K562 (cell line): ENCODE measurements at regions not wholly inside any gene's neighbourhood (a gene's known extent, or its start where the extent isn't known, plus 50 kb on each side); places are given as distances from the start of the nearest gene placed in this dataset.

Experiments used
- ATAC-seq: fragments of 200-7000 bp; cut with Tn5 transposase; 3 replicates; pipeline ENCODE4 v1.9.1; 2020; ENCODE audit warnings: moderate library complexity
- BruUV-seq: library from RNA; stranded (reverse); fragments of 400-500 nt; replicated peaks from 2 replicates; lab custom pipeline; 2021; lab: Mats Ljungman, UMichigan
- CTCF ChIA-PET: fragments of 300-600 bp; formaldehyde crosslinking; extraction: SDS; loops from one replicate; lab custom pipeline; 2021; ENCODE audit warnings: low intra/inter-chr PET ratio; lab: Yijun Ruan, JAX
- POLR2A ChIA-PET: fragments of 300-600, 350-650 bp; sonication (Branson Sonifier 250); formaldehyde crosslinking; extraction: SDS; loops from one replicate; lab custom pipeline; 2021; ENCODE audit warnings: antibody characterized with exemption, inconsistent platforms; lab: Yijun Ruan, JAX
- DNase-seq, 4 experiments: peaks; one replicate each; pipeline versions ENCODE4 v3.0.0 to v3.0.0-alpha.2; 2011 to 2018; ENCODE audit warnings: low spot score in 3 of 4, mixed read lengths in 3 of 4; ENCODE audit errors: extremely low read depth in 1 of 4
- FAIRE-seq: peaks from 2 replicates; lab custom pipeline; 2011; peaks lifted over from hg19 to GRCh38; lab: Jason Lieb, UNC
- H2AFZ ChIP-seq: 2 replicates; pipeline ENCODE4 v1.6.0; 2011; ENCODE audit warnings: low read depth, low read length, control low read depth, inconsistent platforms
- H3K27ac ChIP-seq: fragments of 200-600 bp; 3 replicates; pipeline ENCODE4 v1.8.0; 2011; ENCODE audit warnings: low read depth, mild to moderate bottlenecking, control low read depth, inconsistent platforms, low read length, moderate library complexity, mixed read lengths; ENCODE audit errors: extremely low read depth
- H3K27me3 ChIP-seq, 2 experiments: fragments of 300-600 bp in 1 of 2; 2 replicates in 1 of 2; 3 replicates in 1 of 2; pipeline versions ENCODE4 v1.6.0 to v1.8.0; 2011; ENCODE audit warnings: inconsistent platforms in 2 of 2, low read length in 2 of 2, mild to moderate bottlenecking in 1 of 2, mixed read lengths in 1 of 2, moderate library complexity in 1 of 2; ENCODE audit not compliant: control insufficient read depth in 2 of 2, insufficient read depth in 2 of 2
- H3K36me3 ChIP-seq: fragments of 300-600 bp; 3 replicates; pipeline ENCODE4 v1.8.0; 2011; ENCODE audit warnings: mild to moderate bottlenecking, low read length, inconsistent platforms; ENCODE audit not compliant: control insufficient read depth, insufficient read depth
- H3K4me1 ChIP-seq, 2 experiments: fragments of 200-600 bp in 1 of 2; replicated peaks in 1 of 2; 2 replicates in 1 of 2; 3 replicates in 1 of 2; pipeline versions ENCODE4 v1.5.1 to v1.8.0; 2011; ENCODE audit warnings: inconsistent platforms in 2 of 2, low read length in 2 of 2, mild to moderate bottlenecking in 1 of 2, mixed read lengths in 1 of 2, moderate library complexity in 1 of 2; ENCODE audit not compliant: control insufficient read depth in 2 of 2, insufficient read depth in 2 of 2
- H3K4me2 ChIP-seq: 2 replicates; pipeline ENCODE4 v1.6.1; 2011; ENCODE audit warnings: low read length, control low read depth, inconsistent platforms, mixed read lengths; ENCODE audit not compliant: insufficient read depth
- H3K4me3 ChIP-seq: fragments of 200-600 bp; sonication (generic), shearing (Covaris generic); 2 replicates; pipeline ENCODE4 v1.5.1; 2016; ENCODE audit warnings: control low read depth, inconsistent platforms
- H3K79me2 ChIP-seq: fragments of 200-600 bp; 3 replicates; pipeline ENCODE4 v1.8.0; 2011; ENCODE audit warnings: low read length, inconsistent platforms; ENCODE audit not compliant: control insufficient read depth, insufficient read depth
- H3K9ac ChIP-seq, 2 experiments: 2 replicates each; pipeline versions ENCODE4 v1.6.0 to v1.6.1; 2011; ENCODE audit warnings: low read depth in 2 of 2, low read length in 2 of 2, control low read depth in 1 of 2, inconsistent platforms in 1 of 2, mild to moderate bottlenecking in 1 of 2, mixed read lengths in 1 of 2; ENCODE audit not compliant: insufficient read depth in 1 of 2
- H3K9me1 ChIP-seq: one replicate; pipeline ENCODE4 v1.6.0; 2011; ENCODE audit warnings: inconsistent platforms, mild to moderate bottlenecking, low read length, moderate library complexity; ENCODE audit not compliant: control insufficient read depth, insufficient read depth
- H3K9me3 ChIP-seq: replicated peaks from 2 replicates; pipeline ENCODE4 v1.5.1; 2011; ENCODE audit warnings: low read depth, low read length, inconsistent platforms; ENCODE audit not compliant: control insufficient read depth, insufficient read depth
- H4K20me1 ChIP-seq: replicated peaks from 2 replicates; pipeline ENCODE4 v1.6.1; 2011; ENCODE audit warnings: low read length, inconsistent platforms, mixed read lengths; ENCODE audit not compliant: control insufficient read depth, insufficient read depth
- ARNT ChIP-seq, 2 experiments: fragments of 450-650 bp; IDR thresholded peaks; 2 replicates each; pipeline ENCODE4 v1.6.1; 2016; ENCODE audit warnings: mild to moderate bottlenecking in 1 of 2
- BCL6 ChIP-seq: fragments of 250-450 bp; sonication (Bioruptor Pico); IDR thresholded peaks from 2 replicates; pipeline ENCODE4 v1.4.0; 2020
- CHAMP1 ChIP-seq: fragments of 450-650 bp; IDR thresholded peaks from 2 replicates; pipeline ENCODE4 v1.6.1; 2016; ENCODE audit warnings: mild to moderate bottlenecking
- HNRNPH1 ChIP-seq: fragments of 200-400 bp; formaldehyde crosslinking; optimal IDR thresholded peaks from 2 replicates; pipeline ENCODE3; 2017; ENCODE audit warnings: low read depth, mild to moderate bottlenecking, low read length, moderate library complexity
- MAX ChIP-seq: sonication (generic); formaldehyde crosslinking; IDR thresholded peaks from 2 replicates; pipeline ENCODE4 v1.9.0; 2022; ENCODE audit warnings: mild to moderate bottlenecking, missing genetic modification reagents
- NEUROD1 ChIP-seq: fragments of 150-350 bp; IDR thresholded peaks from 2 replicates; pipeline ENCODE4 v1.6.1; 2014; ENCODE audit warnings: borderline replicate concordance, low read length, low read depth; ENCODE audit not compliant: partially characterized antibody
- SIRT6 ChIP-seq: IDR thresholded peaks from one replicate; pipeline ENCODE4 v1.6.1; 2012; ENCODE audit warnings: low read depth, mild to moderate bottlenecking, control low read depth, inconsistent platforms, low read length, moderate library complexity
- SP1 ChIP-seq: sonication (generic); formaldehyde crosslinking; IDR thresholded peaks from 2 replicates; pipeline ENCODE4 v1.8.1; 2022; ENCODE audit warnings: mild to moderate bottlenecking, missing genetic modification reagents
- SRSF7 ChIP-seq: fragments of 200-400 bp; formaldehyde crosslinking; optimal IDR thresholded peaks from 2 replicates; pipeline ENCODE3; 2017; ENCODE audit warnings: mild to moderate bottlenecking, low read depth, low read length
- XRCC5 ChIP-seq: fragments of 200-400 bp; formaldehyde crosslinking; IDR thresholded peaks from 2 replicates; pipeline ENCODE4 v1.6.1; 2017; ENCODE audit warnings: low read depth, mild to moderate bottlenecking, low read length
- ZNF408 ChIP-seq: fragments of 250-450 bp; sonication (Bioruptor Pico); IDR thresholded peaks from 2 replicates; pipeline ENCODE4 v1.4.0; 2020; ENCODE audit warnings: low read depth, mild to moderate bottlenecking, moderate library complexity
- ZSCAN32 ChIP-seq: fragments of 450-650 bp; formaldehyde crosslinking; IDR thresholded peaks from 2 replicates; pipeline ENCODE4 v1.4.0; 2020; ENCODE audit warnings: mild to moderate bottlenecking, moderate library complexity
- WGBS: fragments of 100-300 bp; shearing (Covaris generic); methylation state at CpG from one replicate; pipeline ENCODE4 v1.1.6; 2016; ENCODE audit warnings: low coverage, mixed read lengths; ENCODE audit not compliant: insufficient coverage; ENCODE audit errors: missing lambda C conversion rate; 5-methylcytosine and 5-hydroxymethylcytosine counted together
- in situ Hi-C: fragments of 300-500 bp; cut with MboI; formaldehyde crosslinking; loops from 4 replicates; pipeline ENCODE4 v1.15.0; 2018; ENCODE audit warnings: inconsistent platforms, mixed read lengths
- intact Hi-C: fragments of 100-400 bp; cut with micrococcal nuclease; formaldehyde crosslinking; loops from 2 replicates; pipeline ENCODE4 v1.14.2; 2022
- TF ChIP-seq, protein P1 (sequence below): fragments of 250-450 bp; sonication (Bioruptor Pico); IDR thresholded peaks from 2 replicates; pipeline ENCODE4 v1.4.0; 2020; ENCODE audit warnings: mild to moderate bottlenecking, moderate library complexity

DNA sequence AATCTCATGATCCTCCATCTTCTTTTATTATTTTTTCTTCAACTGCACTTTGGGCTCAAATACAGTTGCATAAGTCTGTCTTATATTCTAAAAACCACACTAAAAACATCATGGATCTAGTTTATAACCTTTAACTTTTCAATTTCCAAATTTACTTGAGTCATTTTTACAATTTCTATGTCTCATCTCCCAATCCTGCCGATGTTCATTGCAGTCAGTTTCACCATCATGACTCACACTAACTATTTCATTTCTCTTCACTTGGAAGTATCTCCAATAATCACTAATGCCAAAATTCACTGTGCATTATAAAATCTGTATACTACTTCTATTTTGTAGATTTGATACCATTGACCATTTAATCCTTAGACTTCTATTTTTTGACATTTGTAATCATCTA, 806.9 kb upstream of the SORCS1 start (continued):
- TF ChIP-seq, protein P1, sequence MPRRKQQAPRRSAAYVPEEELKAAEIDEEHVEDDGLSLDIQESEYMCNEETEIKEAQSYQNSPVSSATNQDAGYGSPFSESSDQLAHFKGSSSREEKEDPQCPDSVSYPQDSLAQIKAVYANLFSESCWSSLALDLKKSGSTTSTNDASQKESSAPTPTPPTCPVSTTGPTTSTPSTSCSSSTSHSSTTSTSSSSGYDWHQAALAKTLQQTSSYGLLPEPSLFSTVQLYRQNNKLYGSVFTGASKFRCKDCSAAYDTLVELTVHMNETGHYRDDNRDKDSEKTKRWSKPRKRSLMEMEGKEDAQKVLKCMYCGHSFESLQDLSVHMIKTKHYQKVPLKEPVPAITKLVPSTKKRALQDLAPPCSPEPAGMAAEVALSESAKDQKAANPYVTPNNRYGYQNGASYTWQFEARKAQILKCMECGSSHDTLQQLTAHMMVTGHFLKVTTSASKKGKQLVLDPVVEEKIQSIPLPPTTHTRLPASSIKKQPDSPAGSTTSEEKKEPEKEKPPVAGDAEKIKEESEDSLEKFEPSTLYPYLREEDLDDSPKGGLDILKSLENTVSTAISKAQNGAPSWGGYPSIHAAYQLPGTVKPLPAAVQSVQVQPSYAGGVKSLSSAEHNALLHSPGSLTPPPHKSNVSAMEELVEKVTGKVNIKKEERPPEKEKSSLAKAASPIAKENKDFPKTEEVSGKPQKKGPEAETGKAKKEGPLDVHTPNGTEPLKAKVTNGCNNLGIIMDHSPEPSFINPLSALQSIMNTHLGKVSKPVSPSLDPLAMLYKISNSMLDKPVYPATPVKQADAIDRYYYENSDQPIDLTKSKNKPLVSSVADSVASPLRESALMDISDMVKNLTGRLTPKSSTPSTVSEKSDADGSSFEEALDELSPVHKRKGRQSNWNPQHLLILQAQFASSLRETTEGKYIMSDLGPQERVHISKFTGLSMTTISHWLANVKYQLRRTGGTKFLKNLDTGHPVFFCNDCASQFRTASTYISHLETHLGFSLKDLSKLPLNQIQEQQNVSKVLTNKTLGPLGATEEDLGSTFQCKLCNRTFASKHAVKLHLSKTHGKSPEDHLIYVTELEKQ (CRISPR knock-in tag): no peak
- TF ChIP-seq CHAMP1: no peak
- TF ChIP-seq SIRT6: no peak
- TF ChIP-seq HNRNPH1: no peak
- no peak for TF ChIP-seq ARNT (IDR thresholded peaks at IDR 0.05)
- TF ChIP-seq, all 486 proteins: peak for 0

GRCh38 chr10:107970512-107970911, 806.0 kb upstream of the SORCS1 start:
- Histone ChIP-seq H3K9ac (no peak overlapping the region), H2AFZ (no peak overlapping the region), H3K36me3 (no peaks in the 10 kb centered on the region), H3K4me3 (no peak overlapping the region), H3K79me2 (no peaks in the 10 kb centered on the region), H3K27me3 (no peaks in the 10 kb centered on the region), H3K4me2 (no peak overlapping the region), H3K9me3 (no peaks in the 10 kb centered on the region), H4K20me1 (no peaks in the 10 kb centered on the region), H3K27ac (no peak overlapping the region), H3K4me1 (no peaks in the 10 kb centered on the region), H3K9me1 (no peaks in the 10 kb centered on the region)
- no TSS peak for BruUV-seq
- no peak for ATAC-seq
- in situ Hi-C loops (no loop called here), intact Hi-C loops (no loop called here)
- no peak for DNase-seq
- 0% methylated on average over 3 of the region's 3 CpGs for WGBS
- FAIRE-seq: no peak
- ChIA-PET POLR2A (no interaction called here), CTCF (no interaction called here)
- no peak for TF ChIP-seq XRCC5
- no peak for TF ChIP-seq SRSF7
- no peak for TF ChIP-seq NEUROD1
- no peak for TF ChIP-seq SIRT6
- TF ChIP-seq BCL6 (CRISPR knock-in tag): no peak
- TF ChIP-seq ZNF408: no peak
- no peak for TF ChIP-seq MAX
- TF ChIP-seq SP1 (CRISPR knock-in tag): no peak
- no peak for TF ChIP-seq ZSCAN32 (CRISPR knock-in tag)
